Esophagus mucosa (tissue), 1 donor: ENCODE measurements at regions not wholly inside any gene's neighbourhood (a gene's known extent, or its start where the extent isn't known, plus 50 kb on each side); places are given as distances from the start of the nearest gene placed in this dataset.
"Not testable (repeated sequence)": the region's sequence is repeated elsewhere in the genome, so short reads cannot be mapped to it uniquely, and the experiment has no call there.

Source experiments
- ATAC-seq: fragments of 200-7000 bp; cut with Tn5 transposase; one replicate; pipeline ENCODE4 v1.9.1; 2020
- donor health status: DM: yes; HTN: yes; CAD: no.

DNA sequence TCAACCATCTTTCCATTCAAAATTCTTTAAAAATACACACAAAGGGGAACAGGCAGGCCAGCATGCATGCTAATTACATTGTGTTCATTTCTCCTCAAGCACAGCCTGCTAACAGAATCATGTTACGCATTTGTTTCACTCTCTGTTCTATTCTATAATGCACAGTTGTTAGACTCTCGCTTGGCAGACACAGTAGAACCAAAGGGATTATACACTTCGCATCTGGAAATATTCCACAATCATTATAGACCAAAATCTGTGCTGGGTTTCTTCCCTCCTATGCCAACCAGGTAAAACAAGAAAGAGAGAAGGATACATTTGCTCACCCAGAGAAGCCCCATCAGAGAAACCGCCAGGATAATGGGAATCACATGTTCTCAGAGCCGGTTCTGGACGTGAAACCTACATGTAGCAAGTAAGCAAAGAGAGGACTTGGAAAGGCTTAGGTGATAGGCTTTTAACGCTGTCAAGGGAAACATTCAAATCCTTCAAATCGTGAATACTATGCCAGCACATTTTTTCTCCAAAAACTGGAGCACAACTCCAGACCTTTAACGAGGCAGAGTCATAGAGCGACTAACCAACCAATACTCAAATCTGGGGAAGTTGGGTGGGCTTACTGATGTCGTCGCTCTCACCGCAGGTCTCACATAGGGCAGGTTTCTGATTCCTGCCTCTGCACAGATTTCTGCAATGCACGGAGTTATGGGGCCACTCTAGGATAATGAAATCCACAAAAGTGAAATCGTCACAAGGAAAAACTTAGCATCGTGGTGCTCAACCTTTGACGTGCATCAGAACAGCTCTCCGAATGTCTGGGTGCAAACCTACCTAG lies 380.5 kb upstream of the AUTS2 start:
- ATAC-seq: no peak

DNA sequence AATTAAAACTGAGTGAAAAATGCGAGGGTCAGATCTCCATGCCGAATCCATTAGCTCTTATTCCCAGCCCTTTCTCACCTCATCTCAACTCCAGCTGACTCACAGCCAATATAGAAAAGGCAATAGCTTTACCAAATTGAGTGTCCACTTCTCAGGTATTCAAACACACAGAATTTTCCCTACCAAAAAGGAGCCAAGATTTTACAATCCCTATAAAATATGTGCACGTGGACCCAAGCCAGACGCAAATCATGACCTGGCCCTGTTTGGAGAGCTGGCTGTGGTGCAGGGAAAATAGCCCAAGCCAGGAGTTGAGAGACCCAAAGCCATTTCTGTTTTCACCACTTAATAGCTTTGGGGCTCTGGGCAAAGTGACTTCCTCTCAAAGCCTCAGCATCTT lies 379.7 kb upstream of the AUTS2 start:
- ATAC-seq: no peak

DNA sequence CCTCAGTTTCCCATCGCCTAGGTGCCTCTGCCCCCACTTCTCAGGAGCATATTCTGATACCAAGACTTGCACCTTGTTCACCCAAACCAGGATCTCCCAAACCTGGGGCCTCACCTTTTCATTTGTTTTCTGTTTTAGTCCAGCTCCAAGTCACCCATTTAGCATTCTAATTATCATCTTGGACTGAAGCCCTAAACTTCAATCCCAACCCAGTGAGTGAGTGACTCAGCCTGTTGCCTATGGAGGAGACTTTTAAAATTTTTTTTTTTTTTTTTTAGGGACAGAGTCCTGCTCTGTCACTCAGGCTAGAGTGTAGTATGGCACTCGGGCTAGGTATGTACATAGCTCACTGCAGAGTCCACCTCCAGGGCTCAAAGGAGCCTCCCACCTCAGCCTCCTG lies 378.9 kb upstream of the AUTS2 start:
- ATAC-seq: no peak

DNA sequence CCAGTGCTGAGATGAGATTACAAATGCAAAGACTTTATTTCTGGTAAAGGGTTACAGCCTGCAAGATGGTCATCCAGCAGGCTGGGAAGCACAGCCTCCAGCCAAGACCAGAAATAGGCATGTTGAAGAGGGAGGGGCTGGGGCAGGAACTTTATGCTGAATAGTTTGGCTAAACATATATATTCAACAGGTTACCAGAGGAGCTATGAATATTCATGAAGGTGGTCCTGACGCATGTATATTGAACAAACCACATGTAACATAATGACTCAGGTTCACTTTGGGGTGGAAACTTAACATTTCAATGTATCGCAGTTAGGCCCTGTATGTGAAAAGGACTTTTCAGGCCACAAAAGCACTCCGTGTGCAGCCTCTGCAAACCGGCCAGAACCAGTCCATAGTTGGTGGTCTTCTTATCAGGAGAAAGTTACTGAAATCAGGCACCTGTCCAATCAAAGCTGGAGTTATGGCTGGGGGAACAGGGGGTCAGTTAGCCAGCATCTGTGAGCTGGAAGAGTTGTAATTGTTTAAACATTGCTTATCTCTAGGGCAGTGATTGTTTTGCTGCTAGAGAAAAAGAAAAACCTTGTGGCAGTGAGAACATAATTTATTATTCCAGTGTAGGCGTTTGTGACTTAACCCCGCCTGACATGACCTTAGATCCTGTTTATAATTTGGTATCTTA lies 372.9 kb upstream of the AUTS2 start:
- ATAC-seq: no peak

- ATAC-seq: no peak
These were observed 370.0 kb upstream of the AUTS2 start for GRCh38 chr7:69228212-69228811.

GRCh38 chr7:69232445-69233376 lies 365.6 kb upstream of the AUTS2 start:
- ATAC-seq: no peak

DNA sequence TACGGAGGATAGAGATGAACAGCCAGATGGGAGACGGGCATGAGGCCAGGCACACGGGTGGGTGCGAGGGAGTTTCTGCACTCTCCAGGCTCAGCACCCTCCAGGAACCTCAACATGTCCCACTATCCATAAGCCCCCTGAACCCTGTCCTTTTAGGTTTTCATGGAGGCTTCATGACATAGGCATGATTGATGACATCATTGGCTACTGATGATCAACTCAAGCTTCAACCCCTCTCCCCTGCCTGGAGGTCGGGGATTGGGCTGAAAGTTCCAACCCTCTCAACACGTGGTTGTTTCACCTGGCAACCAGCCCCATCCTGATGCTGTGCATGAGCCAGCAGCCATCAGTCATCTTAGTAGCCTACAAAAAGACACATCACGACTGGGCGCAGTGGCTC lies 360.7 kb upstream of the AUTS2 start:
- no peak for ATAC-seq

DNA sequence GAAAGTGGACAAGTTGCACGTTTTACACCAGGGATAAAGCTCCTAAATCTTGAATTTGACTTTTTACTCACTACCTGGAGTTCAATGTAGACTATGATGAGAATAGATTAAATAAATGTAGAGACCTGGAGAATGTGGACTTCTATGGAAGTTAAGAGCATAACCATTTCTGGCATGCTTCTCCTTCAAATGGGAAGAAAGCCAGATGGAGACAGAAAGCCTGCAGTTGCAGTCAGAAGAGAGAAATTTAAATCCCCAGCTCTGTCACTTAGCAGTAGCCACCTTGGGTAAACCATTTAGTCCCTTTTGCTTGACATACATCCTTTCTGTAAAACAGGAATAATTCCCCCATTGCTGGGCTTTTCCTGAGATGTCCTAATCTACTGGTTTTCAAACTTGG lies 355.3 kb upstream of the AUTS2 start:
- no peak for ATAC-seq

GRCh38 chr7:69244701-69245100 lies 353.6 kb upstream of the AUTS2 start:
- no peak for ATAC-seq

GRCh38 chr7:69245646-69246045 lies 352.6 kb upstream of the AUTS2 start:
- no peak for ATAC-seq

- no peak for ATAC-seq
These were observed 351.5 kb upstream of the AUTS2 start for GRCh38 chr7:69246758-69247157.

GRCh38 chr7:69248382-69248828 lies 349.9 kb upstream of the AUTS2 start:
- not testable (repeated sequence) for ATAC-seq

GRCh38 chr7:69250958-69251357 lies 347.3 kb upstream of the AUTS2 start:
- no peak for ATAC-seq

- no peak for ATAC-seq
These were observed 343.6 kb upstream of the AUTS2 start for GRCh38 chr7:69254643-69255042.

- ATAC-seq: no peak
These were observed 341.6 kb upstream of the AUTS2 start for GRCh38 chr7:69256634-69257081.

DNA sequence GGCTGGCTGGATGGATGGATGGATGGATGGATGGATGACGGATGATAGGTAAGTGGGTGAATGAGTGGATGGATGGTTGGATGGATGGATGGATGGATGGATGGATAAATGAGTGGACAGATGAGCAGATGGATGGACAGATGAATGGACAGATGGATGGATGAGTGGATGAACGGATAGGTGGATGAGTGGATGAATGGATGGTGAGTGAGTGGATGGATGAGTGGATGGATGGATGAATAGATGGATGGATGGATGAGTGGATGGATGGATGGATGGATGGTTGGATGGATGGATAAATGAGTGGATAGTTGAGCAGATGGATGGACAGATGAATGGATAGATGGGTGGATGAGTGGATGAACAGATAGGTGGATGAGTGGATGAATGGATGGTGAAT lies 340.7 kb upstream of the AUTS2 start:
- ATAC-seq: no peak

DNA sequence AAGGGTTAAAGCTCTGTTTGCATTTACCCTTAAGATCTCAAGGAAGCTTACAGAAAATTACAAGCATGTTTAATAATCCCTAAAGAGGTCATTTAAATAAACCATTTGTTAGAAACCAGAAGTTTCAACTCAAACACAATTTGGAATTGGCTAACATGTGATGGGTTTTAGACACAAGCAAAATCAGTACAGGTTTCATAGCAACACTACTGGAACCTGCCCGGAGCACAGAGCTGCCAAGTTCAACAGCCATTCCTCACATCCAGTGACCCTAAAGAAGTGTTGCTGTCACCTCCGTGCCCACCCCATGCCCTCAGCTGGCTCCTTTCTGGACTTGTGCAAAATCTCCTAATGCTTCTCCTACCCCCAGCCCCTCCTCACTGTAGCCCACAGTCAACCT lies 338.8 kb upstream of the AUTS2 start:
- ATAC-seq: no peak

GRCh38 chr7:69260023-69260422 lies 338.3 kb upstream of the AUTS2 start:
- no peak for ATAC-seq

- ATAC-seq: no peak
These were observed 334.7 kb upstream of the AUTS2 start for GRCh38 chr7:69263550-69263949.

DNA sequence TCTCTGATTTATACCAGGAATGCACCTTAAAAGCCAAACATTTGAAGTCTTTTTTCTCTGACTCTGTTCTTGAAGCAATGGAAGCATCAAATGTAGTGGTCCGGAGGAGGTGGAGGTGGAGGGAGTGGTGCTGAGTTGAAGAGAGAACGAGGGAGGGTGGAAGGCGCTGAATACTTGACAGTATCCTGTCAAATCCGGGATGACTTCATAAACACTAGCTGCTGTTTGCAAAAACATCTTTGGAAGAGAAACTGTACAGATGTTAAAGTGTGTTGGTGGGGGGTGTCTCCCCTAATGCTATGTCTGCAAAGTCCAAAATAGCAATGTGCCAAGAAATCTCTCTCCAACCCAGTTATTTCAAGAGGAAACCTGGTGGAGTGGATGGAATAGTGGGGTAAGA lies 328.5 kb upstream of the AUTS2 start:
- ATAC-seq: no peak

DNA sequence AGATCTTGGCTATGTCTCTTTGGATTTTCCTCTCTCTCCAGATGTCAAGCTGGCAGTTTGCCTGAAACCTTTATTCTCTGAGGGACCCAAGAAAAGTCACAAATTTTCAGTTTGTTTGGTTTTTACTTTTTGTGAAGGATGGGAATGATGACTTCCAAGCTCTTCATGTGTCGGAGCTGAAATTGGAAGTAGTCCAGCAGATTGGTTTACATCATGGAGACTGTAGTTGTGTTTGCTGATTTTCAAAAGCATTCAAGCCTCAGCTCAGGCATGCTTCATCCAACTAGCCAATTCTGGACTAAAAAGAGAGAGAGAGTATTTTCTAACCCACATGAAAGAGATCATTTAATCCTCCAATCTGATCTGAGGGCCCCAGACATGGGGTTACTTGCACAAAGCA lies 326.2 kb upstream of the AUTS2 start:
- ATAC-seq: no peak

- ATAC-seq: no peak
These were observed 322.1 kb upstream of the AUTS2 start for GRCh38 chr7:69276011-69276729.
